ENCODE measurements at regions not wholly inside any gene's neighbourhood (a gene's known extent, or its start where the extent isn't known, plus 50 kb on each side); places are given as distances from the start of the nearest gene placed in this dataset.
"Not testable (repeated sequence)": the region's sequence is repeated elsewhere in the genome, so short reads cannot be mapped to it uniquely, and the experiment has no call there.

DNA sequence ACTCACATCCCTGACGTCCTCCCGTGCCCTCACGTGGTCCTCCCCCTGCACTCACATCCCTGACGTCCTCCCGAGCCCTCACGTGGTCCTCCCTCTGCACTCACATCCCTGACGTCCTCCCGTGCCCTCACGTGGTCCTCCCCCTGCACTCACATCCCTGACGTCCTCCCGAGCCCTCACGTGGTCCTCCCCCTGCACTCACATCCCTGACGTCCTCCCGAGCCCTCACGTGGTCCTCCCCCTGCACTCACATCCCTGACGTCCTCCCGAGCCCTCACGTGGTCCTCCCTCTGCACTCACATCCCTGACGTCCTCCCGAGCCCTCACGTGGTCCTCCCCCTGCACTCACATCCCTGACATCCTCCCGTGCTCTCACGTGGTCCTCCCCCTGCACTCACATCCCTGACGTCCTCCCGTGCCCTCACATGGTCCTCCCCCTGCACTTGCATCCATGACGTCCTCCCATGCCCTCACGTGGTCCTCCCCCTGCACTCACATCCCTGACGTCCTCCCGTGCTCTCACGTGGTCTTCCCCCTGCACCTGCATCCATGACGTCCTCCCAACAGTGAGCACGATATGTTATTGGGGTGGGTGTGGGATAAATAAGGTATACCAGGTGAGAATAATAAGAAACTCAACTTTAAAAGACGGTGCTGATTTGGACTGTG lies 57.0 kb upstream of the SAMD11 start:
- TF ChIP-seq, protein P1, sequence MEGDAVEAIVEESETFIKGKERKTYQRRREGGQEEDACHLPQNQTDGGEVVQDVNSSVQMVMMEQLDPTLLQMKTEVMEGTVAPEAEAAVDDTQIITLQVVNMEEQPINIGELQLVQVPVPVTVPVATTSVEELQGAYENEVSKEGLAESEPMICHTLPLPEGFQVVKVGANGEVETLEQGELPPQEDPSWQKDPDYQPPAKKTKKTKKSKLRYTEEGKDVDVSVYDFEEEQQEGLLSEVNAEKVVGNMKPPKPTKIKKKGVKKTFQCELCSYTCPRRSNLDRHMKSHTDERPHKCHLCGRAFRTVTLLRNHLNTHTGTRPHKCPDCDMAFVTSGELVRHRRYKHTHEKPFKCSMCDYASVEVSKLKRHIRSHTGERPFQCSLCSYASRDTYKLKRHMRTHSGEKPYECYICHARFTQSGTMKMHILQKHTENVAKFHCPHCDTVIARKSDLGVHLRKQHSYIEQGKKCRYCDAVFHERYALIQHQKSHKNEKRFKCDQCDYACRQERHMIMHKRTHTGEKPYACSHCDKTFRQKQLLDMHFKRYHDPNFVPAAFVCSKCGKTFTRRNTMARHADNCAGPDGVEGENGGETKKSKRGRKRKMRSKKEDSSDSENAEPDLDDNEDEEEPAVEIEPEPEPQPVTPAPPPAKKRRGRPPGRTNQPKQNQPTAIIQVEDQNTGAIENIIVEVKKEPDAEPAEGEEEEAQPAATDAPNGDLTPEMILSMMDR (IDR thresholded peaks at IDR 0.05) = not testable (repeated sequence)
- TF ChIP-seq EP300 (IDR thresholded peaks at IDR 0.05) = not testable (repeated sequence)
